ENCODE measurements at regions not wholly inside any gene's neighbourhood (a gene's known extent, or its start where the extent isn't known, plus 50 kb on each side); places are given as distances from the start of the nearest gene placed in this dataset.

- no peak for TF ChIP-seq ZNF274 (IDR thresholded peaks at IDR 0.05; ENCODE audit: low read depth, low read length)
- no peak for TF ChIP-seq YY1 (IDR thresholded peaks at IDR 0.05; ENCODE audit: insufficient read depth, insufficient read length)
These were observed 154.3 kb upstream of the USP24 start for GRCh38 chr1:55369474-55369873.

Data from NT2/D1 (cell line).